ENCODE measurements at regions not wholly inside any gene's neighbourhood (a gene's known extent, or its start where the extent isn't known, plus 50 kb on each side); places are given as distances from the start of the nearest gene placed in this dataset.

DNA sequence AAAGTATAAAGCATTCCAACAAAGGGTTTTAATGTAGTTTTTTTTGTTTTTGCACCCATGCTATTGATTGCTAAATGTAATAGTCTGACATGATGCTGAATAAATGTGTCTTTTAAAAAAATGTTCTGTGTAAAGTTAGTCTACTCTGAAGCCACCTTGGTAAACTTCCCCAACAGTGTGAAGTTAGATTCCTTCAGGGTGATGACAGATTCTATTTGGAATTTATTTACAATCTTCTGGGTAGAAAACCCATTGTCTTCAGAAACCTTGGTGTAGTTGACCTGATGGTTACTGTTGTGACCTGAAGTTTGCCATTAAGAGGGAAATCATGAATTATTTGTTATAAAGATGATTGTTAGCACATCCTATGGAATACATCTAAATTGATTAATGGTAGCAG, 64.7 kb upstream of the TRPC7 start:
- Histone ChIP-seq H3K36me3 (ENCODE audit: insufficient read depth, low read length, poor library complexity, severe bottlenecking) (no peaks in the 10 kb centered on the region), H3K27me3 (replicated peaks; ENCODE audit: insufficient read depth, low read depth, low read length, poor library complexity) (peaks cover 49% of the 10 kb centered on the region), H3K27ac (ENCODE audit: low read depth, low read length, poor library complexity, severe bottlenecking) (no peak overlapping the region), H3K9me3 (ENCODE audit: low read depth, low read length, poor library complexity, severe bottlenecking) (no peaks in the 10 kb centered on the region), H3K4me1 (ENCODE audit: insufficient read depth, low read length, poor library complexity, severe bottlenecking) (no peaks in the 10 kb centered on the region), H3K4me3 (ENCODE audit: low read depth, low read length, poor library complexity, severe bottlenecking) (no peak overlapping the region)
- BruUV-seq (replicated peaks): no TSS peak
- TF ChIP-seq, protein P1, sequence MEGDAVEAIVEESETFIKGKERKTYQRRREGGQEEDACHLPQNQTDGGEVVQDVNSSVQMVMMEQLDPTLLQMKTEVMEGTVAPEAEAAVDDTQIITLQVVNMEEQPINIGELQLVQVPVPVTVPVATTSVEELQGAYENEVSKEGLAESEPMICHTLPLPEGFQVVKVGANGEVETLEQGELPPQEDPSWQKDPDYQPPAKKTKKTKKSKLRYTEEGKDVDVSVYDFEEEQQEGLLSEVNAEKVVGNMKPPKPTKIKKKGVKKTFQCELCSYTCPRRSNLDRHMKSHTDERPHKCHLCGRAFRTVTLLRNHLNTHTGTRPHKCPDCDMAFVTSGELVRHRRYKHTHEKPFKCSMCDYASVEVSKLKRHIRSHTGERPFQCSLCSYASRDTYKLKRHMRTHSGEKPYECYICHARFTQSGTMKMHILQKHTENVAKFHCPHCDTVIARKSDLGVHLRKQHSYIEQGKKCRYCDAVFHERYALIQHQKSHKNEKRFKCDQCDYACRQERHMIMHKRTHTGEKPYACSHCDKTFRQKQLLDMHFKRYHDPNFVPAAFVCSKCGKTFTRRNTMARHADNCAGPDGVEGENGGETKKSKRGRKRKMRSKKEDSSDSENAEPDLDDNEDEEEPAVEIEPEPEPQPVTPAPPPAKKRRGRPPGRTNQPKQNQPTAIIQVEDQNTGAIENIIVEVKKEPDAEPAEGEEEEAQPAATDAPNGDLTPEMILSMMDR (conservative IDR thresholded peaks at IDR 0.05; ENCODE audit: low read depth, low read length): no peak
- no peak for TF ChIP-seq EZH2 (IDR thresholded peaks at IDR 0.05; ENCODE audit: borderline replicate concordance, low read depth, low read length, poor library complexity, severe bottlenecking)
- POLR2A ChIA-PET (ENCODE audit: low non-redundant PET): no interaction called here
- DNase-seq (ENCODE audit: low spot score): no peak
- CTCF ChIA-PET: no interaction called here
- intact Hi-C loops (cut with micrococcal nuclease; ENCODE audit: unreplicated experiment): no loop called here

DNA sequence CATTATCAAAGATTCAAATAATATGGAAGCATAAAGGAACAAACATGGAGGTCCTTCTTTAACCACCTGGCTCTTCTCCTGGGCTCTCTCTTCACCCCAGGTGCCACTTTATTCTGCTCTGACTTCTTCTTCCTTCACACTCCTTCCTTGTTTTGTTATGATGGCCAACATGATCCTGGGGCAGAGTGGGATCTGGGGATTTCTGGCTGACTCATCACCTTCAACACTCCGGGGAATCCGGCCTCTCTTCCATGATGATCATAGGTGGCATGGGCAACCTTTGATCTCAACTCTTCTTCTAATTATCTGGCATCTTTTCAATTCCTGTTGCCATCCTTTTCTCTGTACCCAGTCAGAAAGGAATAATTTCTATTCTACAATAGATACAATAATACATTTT, 62.1 kb upstream of the TRPC7 start:
- CTCF ChIA-PET: no interaction called here

DNA sequence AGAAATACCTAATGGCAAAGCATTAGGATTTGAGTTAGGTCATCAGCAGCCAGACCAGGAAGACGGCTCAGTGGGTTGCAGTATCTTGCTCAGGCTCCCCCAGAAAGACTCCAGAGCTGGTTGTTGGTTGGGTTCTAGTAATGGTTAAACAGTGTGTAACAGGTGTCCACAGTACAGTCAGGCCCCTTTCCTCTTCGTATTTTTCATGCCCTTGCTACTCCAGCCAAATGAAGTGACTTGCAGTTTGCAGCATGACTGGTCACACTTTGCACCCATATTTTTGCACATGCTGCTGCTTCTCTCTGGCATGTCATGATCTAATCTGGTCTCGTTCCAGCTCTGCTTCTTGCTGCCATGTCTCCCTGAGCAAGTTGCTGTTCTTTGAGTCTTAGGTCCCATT, 60.6 kb upstream of the TRPC7 start:
- H3K27ac ChIP-seq (ENCODE audit: low read depth, low read length, poor library complexity, severe bottlenecking): no peak overlapping the region
- POLR2A ChIA-PET (ENCODE audit: low non-redundant PET): no interaction called here
- DNase-seq (ENCODE audit: low spot score): no peak
- BruUV-seq (replicated peaks): no TSS peak
- intact Hi-C loops (cut with micrococcal nuclease; ENCODE audit: unreplicated experiment): loop anchor here (1.0 to 2.0 kb wide), 2 partner anchors 177 to 539 kb away; no protein-coding TSS in a partner anchor
- TF ChIP-seq, protein P1 (conservative IDR thresholded peaks at IDR 0.05; ENCODE audit: low read depth, low read length): no peak
- TF ChIP-seq EZH2 (IDR thresholded peaks at IDR 0.05; ENCODE audit: borderline replicate concordance, low read depth, low read length, poor library complexity, severe bottlenecking): no peak
- peaks cover 51% of the 10 kb centered on the region for H3K27me3 ChIP-seq (replicated peaks; ENCODE audit: insufficient read depth, low read depth, low read length, poor library complexity)
- H3K9me3 ChIP-seq (ENCODE audit: low read depth, low read length, poor library complexity, severe bottlenecking): no peaks in the 10 kb centered on the region
- no peaks in the 10 kb centered on the region for H3K4me1 ChIP-seq (ENCODE audit: insufficient read depth, low read length, poor library complexity, severe bottlenecking)
- CTCF ChIA-PET: no interaction called here
- no peak overlapping the region for H3K4me3 ChIP-seq (ENCODE audit: low read depth, low read length, poor library complexity, severe bottlenecking)
- H3K36me3 ChIP-seq (ENCODE audit: insufficient read depth, low read length, poor library complexity, severe bottlenecking): no peaks in the 10 kb centered on the region

More for the DNA sequence above, 62.1 kb upstream of the TRPC7 start:
- DNase-seq (ENCODE audit: low spot score): no peak
- Histone ChIP-seq H3K9me3 (ENCODE audit: low read depth, low read length, poor library complexity, severe bottlenecking) (no peaks in the 10 kb centered on the region), H3K4me1 (ENCODE audit: insufficient read depth, low read length, poor library complexity, severe bottlenecking) (no peaks in the 10 kb centered on the region), H3K36me3 (ENCODE audit: insufficient read depth, low read length, poor library complexity, severe bottlenecking) (no peaks in the 10 kb centered on the region), H3K27ac (ENCODE audit: low read depth, low read length, poor library complexity, severe bottlenecking) (no peak overlapping the region), H3K27me3 (replicated peaks; ENCODE audit: insufficient read depth, low read depth, low read length, poor library complexity) (peaks cover 46% of the 10 kb centered on the region), H3K4me3 (ENCODE audit: low read depth, low read length, poor library complexity, severe bottlenecking) (no peak overlapping the region)
- BruUV-seq (replicated peaks): no TSS peak
- TF ChIP-seq EZH2 (IDR thresholded peaks at IDR 0.05; ENCODE audit: borderline replicate concordance, low read depth, low read length, poor library complexity, severe bottlenecking): no peak
- TF ChIP-seq, protein P1 (conservative IDR thresholded peaks at IDR 0.05; ENCODE audit: low read depth, low read length): no peak
- intact Hi-C loops (cut with micrococcal nuclease; ENCODE audit: unreplicated experiment): no loop called here
- POLR2A ChIA-PET (ENCODE audit: low non-redundant PET): no interaction called here

Measured in A673 (cell line).